Fibroblast of peridontal ligament (primary cell): ENCODE measurements at regions not wholly inside any gene's neighbourhood (a gene's known extent, or its start where the extent isn't known, plus 50 kb on each side); places are given as distances from the start of the nearest gene placed in this dataset.

Experiments
- DNase-seq: peaks from one replicate; pipeline ENCODE4 v3.0.0-alpha.2; 2010; ENCODE audit errors: extremely low read depth

DNA sequence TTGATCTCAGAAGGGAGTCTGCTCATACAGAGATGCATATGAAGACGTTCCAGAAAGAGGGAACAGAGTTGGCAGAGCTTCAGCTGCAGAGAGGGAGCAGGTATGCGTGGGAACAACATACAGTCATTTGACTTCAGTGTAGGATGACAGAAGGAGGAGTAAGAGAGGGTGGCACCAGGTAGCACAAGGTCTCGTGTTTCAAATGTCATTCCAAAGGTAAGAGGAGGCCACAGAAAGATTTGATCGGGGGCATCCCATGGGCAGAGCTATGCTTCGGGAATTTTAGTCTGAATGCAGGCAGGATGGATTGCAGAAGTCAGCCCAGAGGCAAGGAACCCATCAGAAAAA is 367.1 kb downstream of the CDK5RAP2 start:
- DNase-seq, result no peak

- no peak for DNase-seq
These were observed 367.7 kb downstream of the CDK5RAP2 start for GRCh38 chr9:120212153-120212852.

- DNase-seq, result no peak
These were observed 369.7 kb downstream of the CDK5RAP2 start for GRCh38 chr9:120210274-120210673.

DNA sequence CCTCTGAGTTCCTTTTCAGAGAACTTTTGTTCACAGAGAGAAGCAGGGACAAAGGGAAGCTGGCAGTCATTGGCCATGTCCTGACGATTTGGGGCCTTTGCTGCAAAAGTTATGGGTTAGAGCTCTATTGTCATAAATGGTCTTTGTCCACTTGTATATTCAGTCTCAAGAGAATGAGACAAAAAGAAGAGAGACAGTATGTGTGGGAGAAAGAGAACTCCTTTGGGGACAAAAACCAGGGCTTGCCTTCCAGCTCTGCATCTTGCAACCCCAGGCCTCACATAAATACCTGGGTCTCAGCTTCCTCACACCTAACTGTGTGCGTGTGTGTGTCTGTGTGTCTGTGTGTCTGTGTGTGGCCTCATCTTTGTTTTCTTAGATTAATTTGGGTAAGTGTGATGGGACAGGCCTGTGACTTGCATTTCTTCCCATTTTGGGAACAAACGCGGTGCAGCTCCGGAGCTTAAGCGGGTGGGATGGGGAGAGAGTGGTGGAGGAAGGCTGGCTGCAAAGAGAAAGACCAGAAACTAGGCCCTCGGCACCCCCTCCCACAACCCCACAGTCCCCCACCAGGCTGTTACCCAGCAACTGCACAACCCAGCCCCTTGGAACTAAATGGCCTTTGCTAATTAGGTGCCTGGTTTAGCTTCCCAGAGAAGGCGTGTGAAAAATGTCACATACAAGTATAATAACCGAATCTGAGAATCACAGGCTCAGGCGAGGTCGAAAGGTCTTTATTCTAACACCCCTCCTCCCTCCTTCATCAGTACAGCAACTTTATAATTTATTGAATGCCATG is 376.9 kb downstream of the CDK5RAP2 start:
- DNase-seq, result no peak

GRCh38 chr9:120198027-120198426 is 381.9 kb downstream of the CDK5RAP2 start:
- DNase-seq, result no peak

- no peak for DNase-seq
These were observed 382.4 kb downstream of the CDK5RAP2 start for GRCh38 chr9:120197605-120198004.

- no peak for DNase-seq
These were observed 388.8 kb downstream of the CDK5RAP2 start for GRCh38 chr9:120191141-120191540.

DNA sequence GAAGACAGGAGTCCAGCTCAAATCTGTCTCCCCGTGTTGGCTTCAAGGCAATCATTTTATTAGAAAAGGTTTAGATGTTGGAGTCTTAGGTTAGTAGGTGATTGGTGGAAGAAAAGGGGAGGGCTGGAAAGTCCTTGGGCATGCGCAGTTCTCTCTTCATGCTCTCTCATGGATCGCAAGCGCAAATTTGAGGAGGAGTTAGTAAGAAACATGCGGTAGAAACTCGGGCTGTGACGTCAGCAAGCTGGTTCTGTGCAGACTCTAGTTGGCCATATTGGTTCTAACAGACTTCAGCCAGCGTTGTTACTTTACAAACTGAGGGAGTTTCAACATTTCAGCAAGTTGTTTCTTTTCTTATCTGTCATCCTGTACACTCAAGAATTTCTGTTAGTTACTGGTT is 392.2 kb downstream of the CDK5RAP2 start:
- DNase-seq, result no peak

- no peak for DNase-seq
These were observed 393.7 kb downstream of the CDK5RAP2 start for GRCh38 chr9:120186276-120186675.

DNA sequence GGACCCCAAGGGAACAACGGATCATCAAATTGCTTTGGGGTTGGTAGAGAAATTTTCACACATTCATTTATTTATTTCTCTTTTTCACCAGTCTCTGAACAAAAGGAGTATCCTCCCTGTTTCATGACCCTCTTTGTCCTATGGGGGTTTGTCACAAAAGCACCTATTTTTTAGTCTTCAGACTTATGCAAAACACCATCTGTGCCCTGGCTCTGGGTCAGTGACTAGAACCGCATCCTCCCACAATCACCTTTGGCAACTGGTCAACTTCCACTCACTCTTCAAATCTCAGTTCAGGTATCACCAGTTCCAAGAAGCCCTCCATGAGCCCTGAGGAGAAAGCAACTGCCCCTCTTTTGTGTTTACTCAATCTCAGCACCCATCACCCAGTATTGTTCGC is 395.7 kb downstream of the CDK5RAP2 start:
- DNase-seq, result no peak

DNA sequence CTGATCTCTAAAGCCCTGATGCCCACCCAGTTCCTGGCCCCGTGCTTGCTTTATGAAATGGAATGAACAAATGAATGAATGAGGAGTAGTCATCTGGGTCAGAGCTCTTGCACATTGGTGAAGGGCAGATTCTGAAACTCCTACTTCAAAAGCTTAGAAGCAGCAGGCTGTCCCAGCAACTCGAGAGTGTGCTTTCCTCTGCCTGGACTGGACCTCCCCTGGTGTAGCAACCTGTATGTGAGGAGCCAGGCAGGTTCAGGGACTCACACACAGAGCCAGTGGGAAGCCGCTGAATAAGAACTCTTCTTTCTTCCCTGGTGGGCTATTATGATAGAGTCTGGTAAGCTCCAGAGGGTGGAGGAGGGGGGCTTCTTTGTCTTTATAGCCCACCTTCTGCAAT is 396.4 kb downstream of the CDK5RAP2 start:
- no peak for DNase-seq

- DNase-seq, result no peak
These were observed 398.0 kb downstream of the CDK5RAP2 start for GRCh38 chr9:120182011-120182410.

GRCh38 chr9:120177121-120177520 is 402.8 kb downstream of the CDK5RAP2 start:
- DNase-seq, result no peak

DNA sequence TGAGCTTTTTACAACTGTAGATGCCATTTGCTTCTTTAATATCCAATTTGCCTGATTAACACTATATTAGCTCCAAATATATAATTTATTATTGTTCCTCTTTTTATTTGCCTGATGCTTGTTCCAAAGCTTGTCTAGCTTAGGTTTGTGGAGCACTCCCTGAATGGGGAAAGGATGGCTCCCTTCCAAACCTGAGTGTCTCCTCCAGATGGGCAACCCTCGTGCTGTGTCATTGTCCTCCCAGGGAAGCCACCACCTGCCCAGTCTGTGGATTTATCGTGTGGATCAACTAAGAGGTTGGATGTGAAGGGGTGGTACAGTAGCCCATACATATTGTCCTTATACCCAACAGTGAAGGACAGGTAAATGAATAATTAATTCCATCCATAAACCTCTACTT is 404.9 kb downstream of the CDK5RAP2 start:
- no peak for DNase-seq

DNA sequence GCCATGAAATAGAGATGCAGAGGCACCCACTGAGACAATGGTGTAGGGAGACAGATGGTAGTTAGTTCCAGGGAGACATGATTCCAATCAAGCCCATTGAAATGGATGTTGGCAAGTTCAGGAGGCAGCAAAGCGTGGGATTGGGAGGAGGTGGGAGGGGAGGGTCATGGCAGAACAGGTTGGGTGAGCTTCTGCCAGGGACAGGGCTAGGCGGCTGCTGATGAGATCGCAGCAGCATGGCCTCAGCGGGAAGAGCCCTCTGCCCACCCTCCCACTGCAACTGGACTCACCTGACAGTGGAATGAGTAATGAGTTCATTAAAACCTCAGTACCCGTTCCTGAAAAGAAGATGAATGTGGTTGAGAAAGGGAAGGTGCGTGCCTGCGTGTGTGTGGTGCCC is 418.2 kb downstream of the CDK5RAP2 start:
- DNase-seq, result no peak

DNA sequence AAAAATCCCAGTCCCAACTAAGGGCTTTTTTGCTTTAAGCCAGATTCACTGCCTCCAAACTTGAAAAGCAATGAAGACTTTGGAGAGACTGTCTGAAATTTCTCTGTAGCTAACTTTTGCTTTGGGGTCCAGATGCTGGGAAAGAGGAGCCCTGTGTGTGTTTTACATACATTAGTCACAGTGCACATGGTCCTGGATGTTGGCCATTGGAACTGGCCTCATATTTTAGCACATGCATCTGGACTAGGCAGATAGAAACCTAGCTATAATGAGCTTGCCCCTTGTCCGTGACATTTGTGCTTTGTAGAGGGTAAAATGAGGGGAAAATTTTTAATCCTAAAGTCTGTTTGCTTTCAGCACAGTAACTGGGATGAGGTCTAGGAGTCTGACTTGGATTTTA is 421.7 kb downstream of the CDK5RAP2 start:
- DNase-seq, result no peak

GRCh38 chr9:120156376-120156775 is 423.6 kb downstream of the CDK5RAP2 start:
- no peak for DNase-seq

DNA sequence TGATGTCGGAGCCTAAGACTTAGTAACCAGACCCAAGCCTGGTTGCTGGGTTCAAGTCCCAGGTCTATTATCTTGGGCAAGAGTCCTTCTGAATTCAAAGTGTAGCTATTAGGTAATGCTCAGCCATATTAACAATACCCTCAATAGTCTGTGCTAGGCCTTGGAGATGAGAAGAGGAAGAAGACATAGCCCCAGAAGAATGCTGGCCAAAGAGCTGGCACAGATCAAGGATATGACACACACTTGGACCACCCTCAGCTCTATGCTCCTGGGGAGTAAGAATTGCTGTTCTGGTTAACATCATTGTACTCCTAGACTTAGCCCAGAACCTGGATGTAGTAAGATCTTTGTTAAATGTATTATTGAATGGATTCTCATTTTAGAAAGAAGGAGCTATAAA is 426.7 kb downstream of the CDK5RAP2 start:
- no peak for DNase-seq

DNA sequence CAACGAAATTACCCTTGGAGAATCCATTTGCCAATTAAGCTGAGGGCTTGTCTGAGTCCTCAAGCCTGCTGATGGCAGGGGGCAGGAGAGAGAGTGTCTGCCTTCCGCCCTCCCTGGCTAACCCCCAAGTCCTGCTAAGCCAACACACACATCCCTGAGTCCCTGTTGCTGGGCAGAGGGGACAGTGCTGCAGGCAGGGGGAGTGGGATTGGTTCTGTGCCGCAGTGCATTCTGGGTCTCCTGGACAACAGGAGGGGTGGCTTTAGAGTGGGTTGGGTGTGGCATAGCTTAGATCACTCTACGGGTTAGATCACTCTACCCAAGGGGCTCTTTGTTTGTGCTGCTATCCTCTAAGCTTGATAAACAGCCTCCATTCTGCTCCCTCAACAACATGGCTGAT is 427.7 kb downstream of the CDK5RAP2 start:
- no peak for DNase-seq

DNA sequence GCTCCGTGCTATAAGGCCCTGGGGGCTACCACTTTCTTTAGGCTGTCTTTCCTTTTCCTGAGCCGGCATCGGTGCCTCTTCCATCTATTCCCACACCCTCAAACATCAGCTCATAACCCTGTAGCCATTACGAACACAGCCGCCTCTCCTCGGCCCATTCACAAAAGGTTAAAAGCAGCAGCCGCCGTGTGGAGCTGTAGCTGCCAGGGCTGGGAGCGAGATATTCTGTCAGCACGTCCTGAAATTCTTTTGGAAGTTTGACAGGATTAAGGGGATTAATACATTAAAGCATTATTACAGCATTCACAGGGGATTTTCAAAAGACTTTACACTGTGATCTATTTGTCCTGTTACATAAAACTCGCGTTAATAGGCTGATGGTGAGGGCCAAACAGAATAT is 428.2 kb downstream of the CDK5RAP2 start:
- DNase-seq, result no peak

DNA sequence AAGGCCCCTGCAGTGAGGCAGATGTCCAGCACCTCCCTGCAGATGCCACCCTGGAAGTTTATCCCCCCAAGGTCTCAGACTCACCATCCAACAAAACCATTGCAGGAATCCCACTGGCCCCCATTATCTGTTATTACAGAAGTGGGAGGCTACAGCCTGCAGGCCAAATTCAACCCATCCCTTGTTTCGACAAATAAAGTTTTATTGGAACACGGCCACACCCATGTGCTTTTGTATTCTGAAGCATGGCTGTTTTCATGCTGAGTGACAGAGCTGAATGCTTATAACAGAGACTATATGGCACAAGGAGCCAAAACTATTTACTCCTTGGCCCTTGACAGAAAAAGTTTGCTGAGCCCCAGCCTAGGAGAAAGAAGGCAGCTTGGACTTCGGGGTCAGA is 428.8 kb downstream of the CDK5RAP2 start:
- no peak for DNase-seq

DNA sequence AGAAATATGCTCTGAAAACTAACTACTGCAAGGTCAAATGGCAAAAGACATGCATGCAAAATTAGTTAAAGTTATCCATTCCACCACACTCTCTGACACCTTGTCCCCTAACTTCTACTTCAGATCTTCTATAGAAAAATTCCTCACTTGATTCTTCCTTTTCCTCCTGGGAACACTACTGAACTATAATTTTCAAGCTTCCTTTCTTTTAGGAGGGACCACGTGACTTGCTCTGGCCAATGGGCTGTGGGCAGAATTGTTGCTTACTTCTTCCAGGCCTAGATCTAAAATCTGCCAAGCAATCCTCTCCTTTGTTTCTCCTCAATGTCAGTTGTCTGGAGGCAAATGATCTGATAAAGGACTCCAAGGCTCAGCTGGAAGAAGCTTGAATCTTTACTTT is 441.0 kb downstream of the CDK5RAP2 start:
- no peak for DNase-seq

DNA sequence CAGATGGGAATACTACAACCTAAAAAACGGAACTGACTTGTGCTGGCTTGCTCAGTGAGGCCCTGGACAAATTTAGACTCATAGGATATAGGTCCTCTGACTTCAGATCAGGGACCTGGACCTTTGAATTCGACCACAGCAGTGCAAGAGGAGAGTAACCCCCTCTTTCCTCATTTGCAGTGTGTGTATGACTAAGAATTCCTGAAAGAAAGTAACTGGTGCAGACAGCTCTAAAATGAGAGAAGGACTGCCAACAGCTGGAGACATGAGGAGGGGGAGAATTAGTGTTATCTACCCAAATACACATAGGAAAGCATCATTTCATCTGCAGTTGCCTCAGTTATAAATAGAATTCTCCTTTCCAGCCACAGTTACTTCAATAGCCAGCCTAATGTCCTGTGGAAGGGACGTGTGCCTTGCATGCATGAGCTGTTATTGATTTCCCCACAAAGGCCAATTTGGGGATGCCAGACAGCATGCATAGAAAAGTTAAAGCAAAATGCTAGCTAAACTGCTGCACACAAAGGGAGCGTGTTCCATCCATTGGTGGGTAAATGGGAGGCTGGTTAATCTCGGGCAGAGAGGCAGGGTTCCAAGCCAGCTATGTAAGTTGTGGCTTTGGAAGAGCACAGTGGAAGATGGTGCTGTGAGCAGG is 442.7 kb downstream of the CDK5RAP2 start:
- no peak for DNase-seq
